ENCODE measurements at regions not wholly inside any gene's neighbourhood (a gene's known extent, or its start where the extent isn't known, plus 50 kb on each side); places are given as distances from the start of the nearest gene placed in this dataset.

DNA sequence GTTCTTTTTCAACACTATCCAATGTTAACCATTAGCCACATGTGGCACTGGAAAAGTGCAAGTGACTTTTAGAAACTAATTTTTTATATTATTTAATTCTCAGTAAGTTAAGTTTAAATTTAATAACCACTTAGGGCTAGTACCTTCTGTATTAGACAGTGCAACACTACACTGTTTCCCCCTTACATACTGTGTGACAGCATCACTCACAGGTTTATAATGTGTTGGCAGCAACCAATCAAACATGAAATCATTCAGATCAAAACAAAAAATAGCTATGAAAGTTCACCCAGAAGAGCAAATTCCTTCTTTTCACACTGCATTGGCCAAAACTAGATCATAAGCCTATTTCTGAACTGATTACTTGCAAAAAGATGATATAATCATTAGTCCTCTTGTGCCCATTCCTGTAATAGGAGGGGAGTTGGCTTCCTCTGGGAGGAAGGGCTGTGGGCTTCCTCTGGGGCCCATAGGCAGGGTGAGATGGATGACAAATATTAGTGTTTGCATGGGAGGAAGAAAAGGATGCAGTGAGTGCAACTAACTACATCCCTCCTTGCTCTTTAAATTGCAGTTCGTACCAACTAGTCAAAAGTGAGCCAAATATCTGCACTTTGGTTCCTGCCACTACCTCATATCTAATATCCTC is 708.1 kb upstream of the RGMB start:
- no peak for DNase-seq (ENCODE audit: low spot score)

DNA sequence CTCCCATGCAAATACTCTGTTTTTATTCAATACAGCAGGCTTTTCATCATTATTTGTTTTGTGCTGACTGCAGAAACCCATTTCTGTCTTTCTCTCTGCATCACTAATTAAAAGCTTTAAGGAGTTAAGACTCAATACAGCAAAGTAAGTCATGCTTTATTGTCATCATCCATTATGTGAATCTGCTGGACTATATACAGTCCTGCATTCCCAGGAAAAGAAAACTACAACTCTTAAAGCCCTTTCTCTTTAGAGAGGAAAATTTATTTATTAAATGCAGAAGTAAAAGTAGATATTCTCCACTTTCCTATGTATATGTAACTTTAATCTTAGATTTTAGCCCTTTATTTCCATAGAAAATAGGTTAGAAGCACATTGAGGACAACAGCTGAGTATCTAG is 706.6 kb upstream of the RGMB start:
- no peak for DNase-seq (ENCODE audit: low spot score)

DNA sequence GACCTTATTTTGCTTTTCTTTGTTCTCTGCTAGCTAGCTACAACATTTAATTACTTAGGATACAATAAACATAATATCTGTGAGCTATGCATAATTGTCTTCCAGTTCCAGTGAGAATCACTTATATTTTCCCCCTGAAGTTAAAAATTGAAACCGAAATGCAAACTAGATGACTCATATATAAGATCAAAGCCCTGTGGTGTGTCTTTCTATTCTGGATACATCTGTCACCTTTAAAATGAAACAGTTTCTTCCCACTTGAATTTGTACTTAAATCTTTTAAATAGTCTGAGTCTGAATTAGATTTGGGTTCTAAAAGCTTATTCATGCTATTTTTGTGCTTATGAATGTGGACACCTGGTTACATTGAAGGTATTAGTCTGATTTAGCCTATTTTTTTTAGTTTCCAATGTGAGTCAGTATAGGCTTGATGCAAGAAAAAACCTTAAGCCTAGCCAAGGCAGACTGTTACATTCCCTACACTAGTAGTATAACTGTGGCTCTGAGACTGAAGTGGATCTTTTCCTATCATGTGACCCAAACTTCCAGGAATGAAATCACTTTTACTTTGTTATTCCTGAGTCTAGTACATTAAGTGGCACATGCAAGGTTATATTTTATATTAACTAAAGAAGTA is 703.5 kb upstream of the RGMB start:
- peak; percentile 67 for DNase-seq (ENCODE audit: low spot score)

DNA sequence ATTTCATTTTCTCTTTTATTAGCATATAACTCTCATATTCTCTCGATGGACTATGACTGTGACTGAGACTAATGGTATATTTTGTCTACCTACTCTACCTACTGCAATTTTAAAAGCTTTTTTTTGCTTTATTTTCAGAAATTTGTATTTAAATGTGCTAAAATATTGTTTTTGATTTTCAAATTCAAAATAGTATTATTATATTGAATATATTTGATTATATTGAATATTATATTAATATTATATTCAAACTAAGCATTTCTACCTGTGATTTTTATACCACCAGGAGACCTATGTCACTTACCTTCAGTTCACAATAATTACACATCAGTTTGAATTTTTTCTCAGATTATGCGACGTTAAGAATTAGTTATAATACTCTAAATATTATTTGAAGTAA is 700.5 kb upstream of the RGMB start:
- DNase-seq (ENCODE audit: low spot score), result no peak

DNA sequence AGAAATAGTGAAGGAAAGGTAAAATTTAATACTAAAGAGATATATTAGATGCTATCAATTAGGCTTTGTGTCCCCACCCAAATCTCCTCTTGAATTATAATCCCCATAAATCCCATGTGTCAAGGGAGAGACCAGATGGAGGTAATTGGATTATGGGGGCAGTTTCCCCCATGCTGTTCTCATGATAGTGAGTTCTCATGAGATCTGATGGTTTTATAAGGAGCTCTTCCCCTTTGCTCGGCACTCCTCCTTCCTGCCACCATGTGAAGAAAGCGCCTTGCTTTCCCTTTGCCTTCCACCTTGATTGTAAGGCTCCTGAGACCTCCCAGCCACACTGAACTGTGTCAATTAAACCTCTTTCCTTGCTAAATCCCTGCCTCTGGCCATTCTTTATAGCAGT is 697.0 kb upstream of the RGMB start:
- DNase-seq (ENCODE audit: low spot score), result no peak

DNA sequence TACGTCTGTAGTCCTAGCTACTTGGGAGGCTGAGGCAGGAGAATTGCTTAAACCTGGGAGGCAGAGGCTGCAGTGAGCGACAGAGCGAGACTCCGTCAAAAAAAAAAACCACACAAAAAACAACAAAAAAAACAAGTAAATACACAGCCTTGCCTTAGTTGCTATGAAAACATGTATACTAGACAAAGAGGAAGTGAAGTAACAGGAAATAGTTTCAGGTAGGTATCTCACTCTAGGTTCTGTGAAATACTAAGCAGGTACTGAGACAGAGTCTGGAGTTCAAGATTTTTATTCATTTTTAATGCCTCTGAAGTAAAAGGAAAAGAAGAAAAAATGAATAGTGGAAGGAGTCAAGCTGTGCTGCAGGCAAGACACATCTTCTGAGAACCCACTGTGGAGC is 687.9 kb upstream of the RGMB start:
- DNase-seq (ENCODE audit: low spot score), result no peak

DNA sequence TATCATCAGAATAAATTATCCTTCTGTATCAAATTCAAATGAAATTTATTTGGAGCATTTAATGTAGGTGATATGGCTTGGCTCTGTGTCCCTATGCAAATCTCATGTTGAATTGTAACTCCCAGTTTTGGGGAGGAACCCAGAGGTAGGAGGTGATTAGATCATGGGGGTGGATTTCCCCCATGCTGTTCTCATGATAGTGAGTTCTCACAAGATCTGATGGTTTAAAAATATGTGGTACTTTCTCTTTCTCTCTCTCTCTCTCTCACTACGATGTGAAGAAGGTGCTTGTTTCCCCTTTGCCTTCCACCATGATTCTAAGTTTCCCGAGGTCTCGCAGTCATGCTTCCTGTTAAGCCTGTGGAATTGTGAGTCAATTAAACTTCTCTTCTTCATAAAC is 678.4 kb upstream of the RGMB start:
- no peak for DNase-seq (ENCODE audit: low spot score)

DNA sequence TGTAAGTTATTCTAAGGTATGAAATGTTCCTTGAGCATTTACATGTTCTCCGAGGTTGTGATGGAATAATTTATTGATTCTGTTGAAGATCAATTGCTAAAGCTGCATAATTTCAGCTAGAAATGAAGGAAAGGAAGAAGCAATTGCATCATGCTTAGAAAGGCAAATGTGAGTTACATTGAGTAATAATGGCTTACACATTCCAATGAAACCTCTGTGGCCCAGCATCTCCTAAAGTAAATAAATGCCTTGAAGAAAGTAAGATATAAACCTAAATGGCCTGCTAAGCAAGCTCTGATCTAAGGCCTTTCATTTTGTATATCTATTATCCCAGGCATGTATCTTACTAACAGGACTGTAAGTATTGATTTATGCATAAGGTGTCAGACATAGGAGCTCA is 677.3 kb upstream of the RGMB start:
- DNase-seq (ENCODE audit: low spot score), result no peak

DNA sequence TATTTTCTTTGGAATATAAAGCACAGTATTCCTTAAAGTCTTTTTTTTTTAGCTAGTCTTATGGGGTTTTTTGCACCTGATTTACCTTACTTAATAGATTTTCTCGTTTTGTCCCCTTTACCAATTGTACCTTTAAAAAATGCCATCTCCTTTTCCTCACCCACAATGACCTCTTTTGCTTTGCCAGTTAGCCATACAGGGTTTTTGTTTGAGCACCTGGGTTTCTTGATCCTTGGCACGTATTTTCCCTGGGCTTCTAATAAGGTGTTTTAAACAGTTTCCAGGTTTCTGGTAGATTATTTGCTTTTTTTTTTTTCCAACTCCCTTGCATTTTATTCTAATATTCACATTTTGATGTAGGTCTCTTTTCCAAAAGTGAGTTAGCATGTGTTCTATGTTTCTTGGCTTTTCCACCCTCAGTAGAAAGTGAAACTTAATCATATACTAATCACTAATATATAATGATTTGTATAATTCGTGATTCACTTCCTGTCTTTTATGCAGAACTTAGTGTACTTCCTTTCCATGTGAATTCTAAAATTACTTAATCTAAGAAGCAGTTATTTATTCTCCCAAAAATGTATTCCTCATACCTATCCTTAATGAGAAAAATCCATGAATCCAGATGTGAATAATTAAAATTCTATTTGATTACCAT is 673.9 kb upstream of the RGMB start:
- no peak for DNase-seq (ENCODE audit: low spot score)

DNA sequence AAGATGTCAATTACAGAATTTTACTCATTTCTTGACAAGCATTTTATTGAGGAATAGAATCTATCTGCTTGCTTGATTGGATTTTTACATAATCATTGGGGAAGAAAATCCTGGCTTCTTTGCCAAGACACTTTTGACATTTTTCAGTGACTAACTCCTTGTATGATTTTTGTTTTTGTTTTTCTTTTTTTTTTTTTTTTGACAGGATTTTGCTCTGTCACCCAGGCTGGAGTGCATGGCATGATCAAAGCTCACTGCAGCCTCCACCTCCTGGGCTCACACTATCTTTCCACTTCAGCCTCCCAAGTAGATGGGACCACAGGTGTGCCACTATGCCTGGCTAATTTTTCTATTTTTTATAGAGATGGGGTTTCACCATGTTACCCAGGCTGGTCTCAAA is 672.3 kb upstream of the RGMB start:
- DNase-seq (ENCODE audit: low spot score), result no peak

DNA sequence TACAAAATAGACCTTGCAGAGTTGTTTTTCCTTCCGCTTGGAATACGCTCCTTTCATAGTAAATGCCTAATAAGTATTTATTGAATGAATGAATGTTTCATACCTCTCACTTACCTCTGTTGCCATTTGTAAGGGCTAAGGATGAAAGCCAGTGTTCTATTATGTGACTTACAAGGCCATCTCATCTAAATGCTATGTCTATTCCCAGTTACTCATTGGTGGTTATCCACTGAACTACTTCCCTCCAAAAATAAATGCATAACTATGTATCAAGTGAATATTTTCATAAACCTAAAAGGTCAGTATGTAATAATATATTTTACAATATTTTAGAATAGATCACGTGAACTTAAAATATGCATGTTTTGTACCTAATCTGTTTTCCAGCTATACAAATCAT is 670.5 kb upstream of the RGMB start:
- no peak for DNase-seq (ENCODE audit: low spot score)

DNA sequence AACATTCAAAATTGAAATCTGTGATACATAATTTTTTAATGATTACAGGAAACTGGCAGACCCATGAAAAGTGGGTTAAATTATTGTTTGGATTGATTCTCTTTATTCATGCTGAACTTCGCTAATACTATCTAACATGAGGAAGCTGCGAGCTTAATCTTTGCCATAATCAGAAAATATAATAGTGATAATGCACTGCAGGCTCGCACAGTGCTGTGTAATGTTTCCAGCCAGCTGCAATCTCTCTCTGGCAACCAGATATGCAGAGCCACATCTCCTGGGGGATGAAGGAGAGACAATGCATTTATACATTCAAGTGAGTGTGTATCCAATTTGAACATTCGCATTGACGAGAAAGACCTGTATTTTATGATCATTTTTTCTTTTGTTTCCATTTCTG is 669.7 kb upstream of the RGMB start:
- DNase-seq (ENCODE audit: low spot score), result no peak

DNA sequence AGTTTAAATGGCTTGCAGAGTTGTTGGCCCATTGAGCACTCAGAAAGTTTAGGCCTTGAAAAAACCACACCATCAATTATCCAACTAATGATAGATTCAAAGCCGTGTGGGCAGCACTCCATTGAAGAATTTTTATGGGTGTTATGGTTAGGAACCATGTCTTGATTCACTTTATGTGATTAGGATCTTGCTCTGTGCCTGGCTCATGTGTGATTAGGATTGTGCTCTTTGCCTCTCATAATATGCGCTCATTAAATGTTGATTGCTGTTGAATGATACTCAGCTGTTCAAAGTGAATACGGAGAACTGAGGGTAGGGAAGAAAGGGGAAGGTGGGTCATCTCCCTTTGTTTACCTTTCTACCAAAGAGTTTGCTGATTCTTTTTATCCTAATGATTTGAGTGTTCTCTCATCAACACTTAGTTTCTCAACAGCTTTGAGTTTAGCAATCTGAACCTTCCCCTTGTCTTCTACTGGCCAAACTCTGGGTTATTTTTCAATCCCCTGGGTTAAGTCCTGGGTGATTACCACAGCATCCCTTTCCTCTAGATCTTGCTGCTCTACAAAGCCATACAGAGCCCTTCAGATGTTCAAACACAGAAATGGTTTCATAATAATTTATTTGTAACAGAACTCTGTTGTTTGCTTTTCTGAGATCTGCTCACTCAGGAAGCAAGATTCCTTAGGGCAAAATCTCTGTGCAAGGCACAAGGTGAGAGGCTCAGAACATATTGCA is 668.8 kb upstream of the RGMB start:
- DNase-seq (ENCODE audit: low spot score), result no peak

DNA sequence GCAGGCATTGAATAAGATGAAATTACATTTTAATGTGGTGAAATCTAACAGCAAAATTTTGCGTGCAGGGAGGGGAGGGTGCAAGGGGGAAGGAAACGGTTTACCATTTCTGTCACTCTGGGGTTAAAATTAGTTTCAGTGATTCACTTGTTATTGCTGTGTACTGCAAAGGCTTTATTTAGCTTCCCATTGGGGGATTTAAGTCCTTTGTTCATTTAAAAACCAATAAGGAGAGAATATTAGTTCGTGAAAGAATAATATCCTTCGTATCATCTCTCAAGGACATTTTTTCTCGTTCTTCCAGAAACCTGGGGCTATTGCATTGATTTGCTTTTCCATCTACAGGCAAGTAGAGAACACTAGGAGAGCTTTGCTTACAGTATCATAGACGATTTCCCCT is 667.8 kb upstream of the RGMB start:
- DNase-seq (ENCODE audit: low spot score), result no peak

DNA sequence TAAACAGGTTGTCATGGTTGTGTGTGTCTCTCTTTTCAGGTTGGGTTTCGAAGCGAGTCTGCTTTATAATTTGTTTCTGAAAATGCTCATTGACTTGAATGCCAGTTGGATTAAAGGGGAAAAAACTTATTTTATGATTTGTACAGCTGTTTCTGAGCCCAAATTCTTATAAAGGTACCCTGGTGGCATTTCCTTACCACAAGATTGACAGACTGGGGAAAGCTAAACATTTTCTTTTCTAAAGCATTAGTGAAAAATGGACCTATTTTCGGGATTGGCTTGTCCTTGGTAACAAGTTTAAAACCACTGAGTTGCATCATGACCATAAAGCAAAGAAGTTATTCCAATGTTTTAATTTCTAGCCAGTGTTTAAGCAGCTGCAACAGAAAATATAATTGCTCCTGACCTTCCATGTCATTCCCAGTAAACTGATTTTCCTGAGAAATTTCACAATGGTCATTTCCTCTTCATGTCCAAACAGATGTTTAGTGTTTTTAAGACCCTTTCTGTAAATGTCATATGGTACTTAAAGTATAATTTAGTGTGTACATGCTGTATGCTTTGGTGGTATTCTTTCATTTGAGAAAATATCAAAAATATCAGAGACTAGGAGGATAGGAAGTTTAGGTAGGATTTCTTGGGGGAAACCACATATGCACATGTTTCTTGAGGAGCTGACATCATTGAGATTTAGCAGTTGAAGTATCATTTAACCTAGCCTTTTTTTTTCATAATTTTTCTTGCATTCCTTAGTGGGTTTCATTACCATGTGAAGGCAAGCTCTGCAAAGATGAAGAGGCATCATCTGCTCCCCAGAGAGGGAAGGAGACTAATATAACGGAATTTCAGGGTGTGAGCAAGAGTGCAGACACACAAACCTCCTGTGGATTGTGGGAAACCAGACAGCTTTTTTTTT is 667.1 kb upstream of the RGMB start:
- no peak for DNase-seq (ENCODE audit: low spot score)

DNA sequence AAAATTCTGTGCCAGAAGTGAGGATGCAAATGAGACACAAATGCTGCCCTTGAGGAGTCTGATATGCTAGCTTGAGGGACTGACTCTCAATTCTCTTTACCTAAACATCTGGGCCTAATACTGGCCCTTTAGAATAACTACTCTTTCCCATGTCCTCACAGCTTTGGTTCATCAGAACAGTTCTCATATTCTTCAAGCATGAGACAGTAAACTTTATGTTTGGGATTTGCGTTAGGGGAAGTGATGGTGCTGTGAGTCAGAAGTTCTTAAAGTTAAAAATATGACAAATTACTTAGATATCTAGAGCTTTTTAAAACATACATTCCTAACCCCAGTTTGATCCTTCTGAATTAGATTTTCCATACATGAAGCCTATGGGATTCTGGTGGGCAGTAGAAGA is 665.0 kb upstream of the RGMB start:
- DNase-seq (ENCODE audit: low spot score), result no peak

DNA sequence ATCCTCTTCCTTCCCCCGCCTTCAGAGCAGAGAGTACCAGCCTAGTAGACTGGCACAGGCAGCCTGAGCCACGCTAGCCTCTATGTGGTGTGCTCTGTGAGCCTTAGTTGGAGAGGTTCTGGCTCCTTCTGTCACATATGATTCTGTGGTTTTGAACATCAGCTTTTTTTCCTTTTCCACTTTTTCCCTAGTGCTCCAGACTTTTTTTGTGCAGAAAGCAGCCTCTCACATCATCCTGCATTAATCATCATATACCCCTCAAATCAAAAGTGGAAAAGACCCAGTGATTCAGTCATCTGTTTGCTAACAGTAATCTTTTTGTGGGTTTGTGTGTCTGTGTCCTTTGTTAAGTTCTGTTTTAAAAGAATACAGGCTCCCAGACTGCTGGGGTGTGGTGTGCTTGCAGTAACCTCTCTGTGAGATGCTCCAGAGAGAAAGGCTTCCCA is 663.9 kb upstream of the RGMB start:
- no peak for DNase-seq (ENCODE audit: low spot score)

DNA sequence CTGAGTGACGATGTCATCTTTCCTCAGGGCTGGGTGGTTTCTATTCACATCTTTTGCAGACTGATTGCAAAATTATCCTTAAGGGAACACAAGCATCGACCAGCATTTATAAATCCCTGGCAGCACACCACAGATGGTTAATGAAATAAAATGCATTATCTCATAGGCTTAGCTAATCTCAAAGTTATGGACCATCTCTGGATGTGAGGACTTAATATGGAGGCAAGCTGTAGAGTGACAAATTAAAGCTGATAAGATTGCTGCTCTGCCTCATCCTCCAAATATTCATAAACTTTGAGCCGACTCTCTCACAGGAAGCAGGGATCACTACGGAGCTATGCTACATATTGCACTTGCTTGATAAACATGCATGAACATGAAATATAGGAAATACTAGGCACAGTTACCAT is 663.2 kb upstream of the RGMB start:
- no peak for DNase-seq (ENCODE audit: low spot score)

DNA sequence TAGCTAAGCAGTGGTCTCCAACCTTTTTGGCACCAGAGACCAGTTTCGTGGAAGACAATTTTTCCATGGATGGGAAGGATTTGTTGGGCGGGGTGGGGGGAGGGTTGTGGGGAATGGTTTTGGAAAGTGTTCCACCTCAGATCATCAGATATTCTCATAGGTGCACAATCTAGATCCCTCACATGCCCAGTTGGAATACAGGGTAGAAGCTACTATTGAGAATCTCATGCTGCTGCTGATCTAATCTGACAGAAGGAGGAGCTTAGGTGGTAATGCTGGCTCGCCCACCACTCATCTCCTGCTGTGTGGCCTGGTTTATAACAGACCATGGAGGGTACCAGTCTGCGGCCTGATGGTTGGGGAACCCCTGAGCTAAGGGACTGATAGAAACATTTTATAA is 662.7 kb upstream of the RGMB start:
- DNase-seq (ENCODE audit: low spot score), result no peak

DNA sequence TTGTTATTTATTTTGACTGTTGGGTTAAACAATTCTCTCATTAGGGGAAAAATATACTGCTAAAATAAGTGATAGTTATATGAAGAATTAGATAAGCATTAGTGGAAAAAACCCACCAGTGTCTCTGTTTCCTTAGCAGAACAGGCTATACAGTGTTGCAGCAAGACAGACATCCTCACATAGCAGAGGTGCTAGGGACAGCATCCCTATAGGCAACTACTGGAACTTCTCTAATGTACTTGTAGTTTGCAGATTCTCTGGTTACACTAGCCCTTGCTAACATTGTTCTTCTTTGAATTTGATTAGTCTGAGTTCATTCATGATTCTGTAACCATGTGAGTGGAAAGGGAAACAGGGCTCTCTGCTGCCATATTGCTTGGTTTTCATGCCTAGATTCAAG is 661.8 kb upstream of the RGMB start:
- DNase-seq (ENCODE audit: low spot score), result no peak

DNA sequence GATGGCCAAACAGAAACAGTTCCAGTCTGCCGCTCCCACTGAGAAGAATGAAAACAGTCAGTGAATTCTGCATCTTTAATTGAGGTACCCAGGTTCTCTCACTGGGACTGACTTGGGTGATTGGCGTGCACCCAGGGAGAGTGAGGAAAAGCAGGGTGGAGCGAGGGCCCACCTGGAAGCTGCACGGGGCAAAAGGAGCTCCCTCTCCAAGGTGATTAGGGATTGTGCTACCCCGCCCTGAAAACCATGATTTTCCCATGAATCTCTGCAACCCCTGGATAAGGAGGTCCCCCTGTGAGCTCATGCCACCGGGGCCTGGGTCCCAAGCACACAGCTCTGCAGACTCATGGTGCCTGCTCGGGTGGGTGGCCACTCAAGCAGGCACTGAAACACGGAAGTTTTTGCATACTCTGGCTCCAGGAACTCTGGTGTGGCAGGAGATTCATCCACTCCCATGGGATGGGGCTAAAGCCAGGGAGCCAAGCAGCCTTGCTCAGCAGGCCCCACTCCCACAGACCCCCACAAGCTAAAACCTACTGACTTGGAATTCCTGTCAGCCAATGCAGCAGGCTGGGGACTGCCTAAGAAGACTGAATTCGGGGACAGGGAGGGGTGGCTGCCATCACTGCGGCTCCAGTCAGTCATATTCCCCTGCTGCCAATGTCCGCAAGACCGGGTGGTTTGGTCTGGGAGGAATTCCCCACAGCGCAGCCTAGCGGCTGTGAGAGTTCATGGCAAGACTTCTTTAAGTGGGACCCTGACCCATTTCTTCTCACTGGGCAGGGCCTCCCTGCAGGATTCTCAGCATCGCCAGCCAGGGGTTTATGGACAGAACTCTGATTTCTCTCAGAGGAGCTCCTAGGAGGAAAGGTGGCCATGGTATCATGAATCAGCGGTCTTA is 652.2 kb upstream of the RGMB start:
- DNase-seq (ENCODE audit: low spot score), result no peak

Data from SW480 (cell line).